B cell (primary cell): ENCODE measurements at regions not wholly inside any gene's neighbourhood (a gene's known extent, or its start where the extent isn't known, plus 50 kb on each side); places are given as distances from the start of the nearest gene placed in this dataset.

Experiments used
- CTCF ChIP-seq: fragments of 200-600 bp; IDR thresholded peaks from one replicate; pipeline ENCODE4 v1.8.0; 2022; ENCODE audit warnings: antibody characterized with exemption, mild to moderate bottlenecking
- EZH2 ChIP-seq: IDR thresholded peaks from 2 replicates; pipeline ENCODE4 v1.6.1; 2012; ENCODE audit warnings: borderline replicate concordance, low read depth, mild to moderate bottlenecking, moderate library complexity, low read length; ENCODE audit not compliant: insufficient read depth, poor library complexity, severe bottlenecking

GRCh38 chr1:29901624-29902325, 665.5 kb downstream of the PTPRU start:
- TF ChIP-seq CTCF (no peak), EZH2 (no peak)
